Keratinocyte (primary cell): ENCODE measurements at regions not wholly inside any gene's neighbourhood (a gene's known extent, or its start where the extent isn't known, plus 50 kb on each side); places are given as distances from the start of the nearest gene placed in this dataset.

Source experiments
- DNase-seq: peaks from one replicate; pipeline ENCODE4 v3.0.0-alpha.2; 2011; ENCODE audit warnings: low read depth, missing footprints, low spot score
- FAIRE-seq: peaks from 2 replicates; lab custom pipeline; 2011; peaks lifted over from hg19 to GRCh38; lab: Jason Lieb, UNC
- H2AFZ ChIP-seq: 2 replicates; pipeline ENCODE4 v1.6.0; 2012; ENCODE audit warnings: low read length, control low read depth, inconsistent platforms; ENCODE audit not compliant: control insufficient read depth
- H3K27ac ChIP-seq: 2 replicates; pipeline ENCODE4 v1.5.1; 2011; ENCODE audit warnings: low read length; ENCODE audit not compliant: control insufficient read depth, insufficient read depth
- H3K27me3 ChIP-seq: 3 replicates; pipeline ENCODE4 v1.6.0; 2011; ENCODE audit warnings: low read length; ENCODE audit not compliant: control insufficient read depth, insufficient read depth; ENCODE audit errors: extremely low read depth
- H3K36me3 ChIP-seq, 2 experiments: 2 replicates in 1 of 2; 3 replicates in 1 of 2; pipeline ENCODE4 v1.5.1; 2011; ENCODE audit warnings: low read length in 2 of 2, mild to moderate bottlenecking in 1 of 2; ENCODE audit not compliant: control insufficient read depth in 2 of 2, insufficient read depth in 2 of 2; ENCODE audit errors: extremely low read depth in 1 of 2
- H3K4me1 ChIP-seq: 3 replicates; pipeline ENCODE4 v1.5.1; 2011; ENCODE audit warnings: low read length; ENCODE audit not compliant: control insufficient read depth, insufficient read depth; ENCODE audit errors: extremely low read depth
- H3K4me2 ChIP-seq: 3 replicates; pipeline ENCODE4 v1.6.0; 2011; ENCODE audit warnings: low read depth, low read length; ENCODE audit not compliant: control insufficient read depth, insufficient read depth; ENCODE audit errors: extremely low read depth
- H3K4me3 ChIP-seq, 3 experiments: fragments of 200-600 bp in 1 of 3; sonication (generic) in 1 of 3; 2 replicates in 2 of 3; 3 replicates in 1 of 3; pipeline ENCODE4 v1.5.1; 2011 to 2016; ENCODE audit warnings: low read length in 3 of 3, mild to moderate bottlenecking in 3 of 3, control low read depth in 2 of 3, inconsistent platforms in 1 of 3, low read depth in 1 of 3, mixed read lengths in 1 of 3, mixed run types in 1 of 3, moderate library complexity in 1 of 3; ENCODE audit not compliant: control insufficient read depth in 2 of 3, insufficient read depth in 2 of 3; ENCODE audit errors: extremely low read depth in 1 of 3
- H3K79me2 ChIP-seq: 2 replicates; pipeline ENCODE4 v1.6.0; 2012; ENCODE audit warnings: low read length; ENCODE audit not compliant: control insufficient read depth, insufficient read depth
- H3K9ac ChIP-seq: 3 replicates; pipeline ENCODE4 v1.6.0; 2011; ENCODE audit warnings: low read length; ENCODE audit not compliant: control insufficient read depth, insufficient read depth; ENCODE audit errors: extremely low read depth
- H3K9me1 ChIP-seq: 3 replicates; pipeline ENCODE4 v1.6.0; 2011; ENCODE audit warnings: low read length; ENCODE audit not compliant: control insufficient read depth, insufficient read depth; ENCODE audit errors: extremely low read depth
- H3K9me3 ChIP-seq: 2 replicates; pipeline ENCODE4 v1.5.1; 2012; ENCODE audit warnings: low read depth, low read length; ENCODE audit not compliant: control insufficient read depth
- H4K20me1 ChIP-seq: 3 replicates; pipeline ENCODE4 v1.6.0; 2011; ENCODE audit warnings: low read length; ENCODE audit not compliant: control insufficient read depth, insufficient read depth; ENCODE audit errors: extremely low read depth
- CTCF ChIP-seq, 3 experiments: IDR thresholded peaks in 1 of 3; conservative IDR thresholded peaks in 1 of 3; optimal IDR thresholded peaks in 1 of 3; 2 replicates in 2 of 3; 3 replicates in 1 of 3; pipeline versions ENCODE3 to v1.5.1; 2011; ENCODE audit warnings: low read length in 3 of 3, mild to moderate bottlenecking in 3 of 3, moderate library complexity in 2 of 3, control low read depth in 1 of 3, inconsistent platforms in 1 of 3; ENCODE audit not compliant: insufficient read depth in 2 of 3; ENCODE audit errors: extremely low read depth in 1 of 3
- EZH2 ChIP-seq: IDR thresholded peaks from one replicate; pipeline ENCODE4 v1.6.1; 2012; ENCODE audit warnings: inconsistent platforms, mild to moderate bottlenecking, low read length, moderate library complexity
- dilution Hi-C: fragments of 300-500 bp; cut with MboI; formaldehyde crosslinking; loops from one replicate; pipeline ENCODE4 v1.7.0; 2020; ENCODE audit warnings: low sequenced_read_pairs; ENCODE audit not compliant: extremely low pct_ligation_motif_present

- no peaks in the 10 kb centered on the region for H3K9me1 ChIP-seq
- dilution Hi-C loops = no loop called here
- no peak overlapping the region for H3K4me2 ChIP-seq
- no peak overlapping the region for H3K4me3 ChIP-seq
- H3K36me3 ChIP-seq = no peaks in the 10 kb centered on the region
- no peak overlapping the region for H3K9ac ChIP-seq
- TF ChIP-seq CTCF (optimal IDR thresholded peaks at IDR 0.05 in 1 of 3, IDR thresholded peaks at IDR 0.05 in 1 of 3, conservative IDR thresholded peaks at IDR 0.05 in 1 of 3; ENCODE audit: extremely low read depth in 1 of 3, insufficient read depth in 2 of 3, low read length in 3 of 3) (no peak), EZH2 (no peak)
- H4K20me1 ChIP-seq = no peaks in the 10 kb centered on the region
- no peaks in the 10 kb centered on the region for H3K27me3 ChIP-seq
- DNase-seq = no peak
- no peak overlapping the region for H3K27ac ChIP-seq
- FAIRE-seq = no peak
- no peaks in the 10 kb centered on the region for H3K79me2 ChIP-seq
- H3K4me1 ChIP-seq = no peaks in the 10 kb centered on the region
- H3K9me3 ChIP-seq = no peaks in the 10 kb centered on the region
- no peak overlapping the region for H2AFZ ChIP-seq
Measured at GRCh38 chr13:33934951-33935371, 117.0 kb downstream of the RFC3 start.

GRCh38 chr13:33935969-33936368 is 118.0 kb downstream of the RFC3 start:
- no peaks in the 10 kb centered on the region for H3K9me1 ChIP-seq
- H3K27me3 ChIP-seq = no peaks in the 10 kb centered on the region
- H3K27ac ChIP-seq = no peak overlapping the region
- H2AFZ ChIP-seq = no peak overlapping the region
- peaks cover 6% of the 10 kb centered on the region for H3K4me1 ChIP-seq
- dilution Hi-C loops = no loop called here
- FAIRE-seq = no peak
- TF ChIP-seq CTCF (optimal IDR thresholded peaks at IDR 0.05 in 1 of 3, IDR thresholded peaks at IDR 0.05 in 1 of 3, conservative IDR thresholded peaks at IDR 0.05 in 1 of 3; ENCODE audit: extremely low read depth in 1 of 3, insufficient read depth in 2 of 3, low read length in 3 of 3) (no peak), EZH2 (no peak)
- no peaks in the 10 kb centered on the region for H4K20me1 ChIP-seq
- no peaks in the 10 kb centered on the region for H3K36me3 ChIP-seq
- no peak overlapping the region for H3K4me3 ChIP-seq
- no peak for DNase-seq
- H3K4me2 ChIP-seq = no peak overlapping the region
- no peak overlapping the region for H3K9ac ChIP-seq
- no peaks in the 10 kb centered on the region for H3K79me2 ChIP-seq
- H3K9me3 ChIP-seq = no peaks in the 10 kb centered on the region
